HG03558 (cell line): ENCODE measurements at regions not wholly inside any gene's neighbourhood (a gene's known extent, or its start where the extent isn't known, plus 50 kb on each side); places are given as distances from the start of the nearest gene placed in this dataset.

ENCODE experiments used
- ATAC-seq: cut with Tn5 transposase; IDR thresholded peaks from one replicate; pipeline ENCODE4 v1.9.1; 2021; ENCODE audit warnings: moderate number of reproducible peaks; ENCODE audit not compliant: unreplicated experiment; ENCODE audit errors: extremely low read depth

GRCh38 chr16:86176462-86176861 is 277.5 kb downstream of the IRF8 start:
- no peak for ATAC-seq

DNA sequence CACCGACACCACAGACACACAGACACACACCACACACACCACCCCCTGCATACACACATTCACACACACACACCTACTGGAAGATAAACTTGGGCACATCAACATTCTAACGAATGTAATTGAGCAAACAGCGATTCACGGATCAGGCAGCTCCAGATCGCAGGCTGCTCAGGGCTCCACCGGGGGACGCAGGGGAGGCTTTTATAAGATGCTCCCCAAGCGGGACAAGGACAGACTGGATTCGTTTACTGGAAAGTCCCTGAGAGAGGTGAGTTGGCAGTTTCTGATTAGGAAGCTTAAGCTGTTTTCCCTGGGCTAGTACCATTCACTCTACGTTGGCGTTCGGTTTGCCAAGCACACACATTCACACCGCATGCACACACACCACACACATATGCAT is 281.3 kb downstream of the IRF8 start:
- no peak for ATAC-seq

DNA sequence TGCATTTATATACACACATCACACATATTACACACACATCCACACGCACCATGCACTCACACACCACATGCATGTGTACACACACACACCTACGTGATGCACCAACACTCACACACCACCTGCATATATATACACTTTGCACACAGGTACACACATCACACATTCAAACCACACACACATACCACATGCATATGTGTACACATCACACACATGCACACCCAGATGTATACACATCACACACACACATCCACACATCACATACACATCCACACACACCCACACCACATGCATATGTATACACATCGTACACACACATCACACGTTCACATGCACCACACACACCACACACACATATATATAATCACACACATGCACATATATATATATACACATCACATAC is 281.8 kb downstream of the IRF8 start:
- no peak for ATAC-seq

- no peak for ATAC-seq
These were observed 282.6 kb downstream of the IRF8 start for GRCh38 chr16:86181526-86181925.

DNA sequence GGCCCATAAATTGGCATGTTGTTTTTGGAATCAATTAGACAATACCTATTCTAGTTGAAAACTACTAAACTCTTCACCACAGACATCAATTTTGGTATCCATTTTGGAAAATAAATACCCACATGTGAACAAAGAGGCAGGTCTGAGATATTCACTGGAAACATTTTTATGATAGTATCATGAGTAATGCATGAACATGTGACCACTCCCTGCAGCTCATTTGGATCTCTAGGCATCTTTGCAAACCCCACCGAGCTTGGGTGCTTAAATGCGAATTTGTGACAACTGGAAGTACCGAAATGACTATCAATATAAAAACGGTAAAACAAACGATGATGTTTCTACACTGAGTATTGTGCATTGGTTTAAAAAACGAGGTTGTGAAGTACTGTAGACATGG is 285.2 kb downstream of the IRF8 start:
- ATAC-seq = no peak

DNA sequence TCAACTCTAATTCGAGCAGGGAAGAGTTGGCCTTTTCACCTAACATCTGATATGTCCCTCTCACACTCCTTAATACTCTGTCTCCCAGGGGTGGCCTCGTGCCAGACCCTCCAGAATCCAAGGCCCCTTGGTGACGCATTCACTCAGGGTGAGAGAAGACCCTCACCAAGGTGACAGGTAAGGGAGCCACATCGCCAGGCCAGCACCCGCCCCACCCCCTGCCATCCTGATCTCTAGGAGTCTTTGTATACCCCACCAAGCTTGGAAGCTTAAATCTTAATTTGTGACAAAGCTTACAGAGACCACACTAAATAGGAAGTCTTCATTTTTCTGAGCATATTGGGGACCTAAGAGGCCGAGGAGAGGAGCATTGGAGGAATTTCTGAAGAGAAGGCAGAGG is 286.1 kb downstream of the IRF8 start:
- no peak for ATAC-seq

DNA sequence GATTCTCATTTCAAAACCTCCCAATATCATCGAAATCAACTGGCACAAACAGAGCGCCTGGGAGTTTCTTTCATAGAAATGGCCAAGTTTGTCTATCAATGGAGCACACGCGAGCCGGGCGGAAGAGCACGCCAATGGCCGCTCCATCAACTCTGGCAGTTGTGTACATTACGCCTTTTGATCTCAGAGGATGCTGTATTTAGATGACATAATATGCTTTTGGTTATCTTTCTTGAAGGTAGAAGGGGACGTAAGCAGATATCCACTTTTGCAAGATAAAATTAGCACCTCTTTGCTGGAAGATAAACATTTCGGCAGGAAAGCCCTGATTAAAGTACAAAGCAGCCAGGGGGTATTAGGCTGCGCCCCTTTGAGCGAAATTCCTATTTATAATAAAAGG is 287.4 kb downstream of the IRF8 start:
- ATAC-seq = no peak

- no peak for ATAC-seq
These were observed 291.0 kb downstream of the IRF8 start for GRCh38 chr16:86189934-86190333.

DNA sequence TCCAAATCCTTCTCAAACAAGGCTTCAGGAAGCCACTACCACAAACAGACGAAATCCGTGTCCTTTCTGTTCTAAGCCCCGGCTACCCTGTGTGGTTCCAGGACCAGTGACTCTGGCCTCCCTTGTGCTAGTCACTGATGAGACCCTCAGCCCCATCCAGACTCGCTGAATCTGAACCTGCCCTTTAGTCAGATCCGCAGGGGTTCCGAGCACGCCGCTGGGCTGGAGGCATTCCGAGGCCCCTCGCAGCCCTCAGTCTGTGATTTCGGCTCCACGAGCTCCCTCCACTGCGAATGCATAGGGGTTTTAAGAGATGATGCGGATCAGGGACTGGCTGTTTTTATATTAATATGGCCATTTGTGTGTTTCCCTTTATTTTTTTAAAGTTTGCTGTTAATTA is 292.7 kb downstream of the IRF8 start:
- no peak for ATAC-seq

- no peak for ATAC-seq
These were observed 294.7 kb downstream of the IRF8 start for GRCh38 chr16:86193528-86194193.

DNA sequence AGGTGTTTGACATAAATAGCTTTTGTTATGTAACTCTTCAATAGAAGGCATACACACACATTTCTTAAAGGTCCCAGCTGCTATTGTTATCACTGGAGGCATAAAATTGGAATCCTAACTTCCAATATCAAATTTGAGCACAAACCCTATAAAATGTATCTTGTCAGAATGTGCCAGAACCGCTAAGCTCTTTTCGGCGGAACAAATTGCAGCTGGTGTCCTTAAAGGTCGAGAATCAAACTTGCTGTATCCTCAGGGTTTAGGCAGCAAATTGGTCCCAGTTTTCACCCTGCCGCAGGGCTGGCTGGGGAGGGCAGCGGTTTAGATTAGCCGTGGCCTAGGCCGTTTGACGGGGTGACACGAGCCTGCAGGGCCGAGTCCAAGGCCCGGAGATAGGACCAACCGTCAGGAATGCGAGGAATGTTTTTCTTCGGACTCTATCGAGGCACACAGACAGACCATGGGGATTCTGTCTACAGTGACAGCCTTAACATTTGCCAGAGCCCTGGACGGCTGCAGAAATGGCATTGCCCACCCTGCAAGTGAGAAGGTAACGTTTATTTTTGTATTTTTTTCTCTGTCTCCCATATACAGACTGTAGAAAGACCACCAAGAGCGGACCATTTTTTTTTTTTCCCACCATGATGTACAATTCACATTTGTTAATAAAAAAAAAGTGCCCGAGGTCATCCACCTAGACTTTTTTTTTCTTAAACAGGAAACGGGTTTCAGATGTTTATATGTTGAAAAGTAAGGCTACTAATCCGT is 297.1 kb downstream of the IRF8 start:
- no peak for ATAC-seq

- no peak for ATAC-seq
These were observed 297.9 kb downstream of the IRF8 start for GRCh38 chr16:86196687-86197391.

DNA sequence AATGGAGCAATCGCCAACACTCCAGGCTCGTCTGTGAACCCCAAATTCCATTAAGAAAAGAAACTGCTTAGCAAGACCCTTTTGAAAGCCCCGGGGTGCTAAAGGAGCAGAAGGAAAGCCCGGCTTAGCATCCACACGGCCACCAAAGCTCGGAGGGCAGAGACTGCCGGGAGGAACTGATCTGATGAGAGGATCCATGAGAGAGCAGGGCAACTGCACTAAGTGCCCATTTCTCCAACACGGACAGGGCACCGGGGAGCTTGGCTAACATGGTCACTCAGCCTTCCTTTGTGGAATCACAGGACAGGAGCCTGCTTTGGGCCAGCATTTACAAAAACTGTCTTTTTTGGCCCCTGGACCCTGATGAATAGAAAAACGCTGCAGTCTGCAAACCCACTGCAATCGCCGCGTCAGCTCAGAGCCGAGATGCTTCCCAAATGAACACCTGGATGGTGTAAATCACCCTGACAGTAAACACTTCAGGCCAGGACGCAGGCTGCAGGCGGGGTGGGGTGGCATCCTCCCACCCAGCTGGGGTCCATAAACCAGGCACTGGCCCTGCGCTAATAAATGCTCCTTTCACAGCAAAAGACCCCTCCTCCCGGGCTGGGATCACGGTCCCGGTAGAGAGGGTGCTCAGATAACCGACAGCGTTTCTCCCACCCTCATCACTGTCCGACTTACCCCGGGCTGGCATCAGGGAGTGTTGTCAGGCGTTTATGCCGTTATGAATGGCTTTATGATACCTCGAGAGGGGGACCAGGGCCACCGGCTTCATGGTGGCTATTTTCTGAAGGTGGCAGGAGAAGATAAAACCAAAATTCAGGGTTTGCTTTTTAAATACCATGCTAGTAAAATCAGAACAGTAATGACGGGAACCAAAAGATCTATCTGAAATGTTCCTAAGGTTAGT is 299.5 kb downstream of the IRF8 start:
- no peak for ATAC-seq

- ATAC-seq = no peak
These were observed 300.2 kb downstream of the IRF8 start for GRCh38 chr16:86199182-86199581.

- no peak for ATAC-seq
These were observed 301.1 kb downstream of the IRF8 start for GRCh38 chr16:86199871-86200695.

GRCh38 chr16:86200722-86201121 is 301.8 kb downstream of the IRF8 start:
- ATAC-seq = no peak

GRCh38 chr16:86201746-86202145 is 302.8 kb downstream of the IRF8 start:
- ATAC-seq = no peak

DNA sequence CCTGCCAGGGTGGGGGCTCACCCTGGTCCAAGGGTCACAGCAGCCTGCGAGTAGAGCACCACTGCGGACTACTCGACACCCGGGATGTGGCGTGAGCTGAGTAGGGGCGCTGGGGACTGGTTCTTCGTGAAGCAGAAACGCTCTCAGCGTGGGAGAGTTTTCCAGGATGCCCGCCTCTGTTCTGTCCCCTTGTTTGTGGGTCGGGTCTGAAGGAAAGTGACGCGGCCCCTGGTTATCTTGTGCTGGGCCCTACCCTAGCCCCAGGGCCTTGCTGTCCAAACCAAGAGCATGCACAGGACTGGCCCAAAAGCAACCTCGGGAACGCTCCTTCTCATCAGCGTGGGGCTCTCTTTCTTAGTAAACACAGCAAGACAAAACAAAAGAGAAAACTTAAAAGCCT is 303.3 kb downstream of the IRF8 start:
- ATAC-seq = no peak

- no peak for ATAC-seq
These were observed 303.9 kb downstream of the IRF8 start for GRCh38 chr16:86202760-86203426.
